C4-2B (cell line): ENCODE measurements at regions not wholly inside any gene's neighbourhood (a gene's known extent, or its start where the extent isn't known, plus 50 kb on each side); places are given as distances from the start of the nearest gene placed in this dataset.
A peak's percentile ranks its signal among the peaks of the same experiment; 100 is the strongest.
"Not testable (repeated sequence)": the region's sequence is repeated elsewhere in the genome, so short reads cannot be mapped to it uniquely, and the experiment has no call there.

Experiments
- H3K27ac ChIP-seq: fragments of 450-650 bp; 2 replicates; pipeline ENCODE4 v1.5.1; 2017
- ZFX ChIP-seq: fragments of 450-650 bp; IDR thresholded peaks from 2 replicates; pipeline ENCODE4 v1.6.1; 2017
- TF ChIP-seq, protein P1 (sequence below): fragments of 450-650 bp; conservative IDR thresholded peaks from 2 replicates; pipeline ENCODE4 v1.5.1; 2017; ENCODE audit warnings: mild to moderate bottlenecking

DNA sequence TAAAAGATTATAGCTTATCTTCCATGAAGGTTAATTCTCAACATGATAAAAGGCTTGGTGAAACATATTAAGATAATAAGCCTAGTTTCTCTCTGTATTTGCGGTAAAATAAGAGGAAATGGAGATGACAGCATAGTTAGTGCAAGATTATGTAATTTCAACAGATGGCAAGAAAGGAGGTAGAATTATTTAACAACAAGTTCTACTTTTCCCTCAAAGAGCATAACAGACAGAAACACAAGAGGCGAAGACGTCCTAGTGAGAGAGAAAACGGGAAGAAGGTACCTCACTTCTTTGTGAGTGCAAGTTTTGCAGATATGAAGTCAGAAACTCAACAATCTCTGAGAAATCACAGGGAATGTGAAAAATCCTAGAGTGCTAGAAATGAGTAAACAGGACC lies 144.8 kb upstream of the ADCY2 start:
- TF ChIP-seq, protein P1, sequence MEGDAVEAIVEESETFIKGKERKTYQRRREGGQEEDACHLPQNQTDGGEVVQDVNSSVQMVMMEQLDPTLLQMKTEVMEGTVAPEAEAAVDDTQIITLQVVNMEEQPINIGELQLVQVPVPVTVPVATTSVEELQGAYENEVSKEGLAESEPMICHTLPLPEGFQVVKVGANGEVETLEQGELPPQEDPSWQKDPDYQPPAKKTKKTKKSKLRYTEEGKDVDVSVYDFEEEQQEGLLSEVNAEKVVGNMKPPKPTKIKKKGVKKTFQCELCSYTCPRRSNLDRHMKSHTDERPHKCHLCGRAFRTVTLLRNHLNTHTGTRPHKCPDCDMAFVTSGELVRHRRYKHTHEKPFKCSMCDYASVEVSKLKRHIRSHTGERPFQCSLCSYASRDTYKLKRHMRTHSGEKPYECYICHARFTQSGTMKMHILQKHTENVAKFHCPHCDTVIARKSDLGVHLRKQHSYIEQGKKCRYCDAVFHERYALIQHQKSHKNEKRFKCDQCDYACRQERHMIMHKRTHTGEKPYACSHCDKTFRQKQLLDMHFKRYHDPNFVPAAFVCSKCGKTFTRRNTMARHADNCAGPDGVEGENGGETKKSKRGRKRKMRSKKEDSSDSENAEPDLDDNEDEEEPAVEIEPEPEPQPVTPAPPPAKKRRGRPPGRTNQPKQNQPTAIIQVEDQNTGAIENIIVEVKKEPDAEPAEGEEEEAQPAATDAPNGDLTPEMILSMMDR, result no peak
- no peak for TF ChIP-seq ZFX
- no peak overlapping the region for H3K27ac ChIP-seq

DNA sequence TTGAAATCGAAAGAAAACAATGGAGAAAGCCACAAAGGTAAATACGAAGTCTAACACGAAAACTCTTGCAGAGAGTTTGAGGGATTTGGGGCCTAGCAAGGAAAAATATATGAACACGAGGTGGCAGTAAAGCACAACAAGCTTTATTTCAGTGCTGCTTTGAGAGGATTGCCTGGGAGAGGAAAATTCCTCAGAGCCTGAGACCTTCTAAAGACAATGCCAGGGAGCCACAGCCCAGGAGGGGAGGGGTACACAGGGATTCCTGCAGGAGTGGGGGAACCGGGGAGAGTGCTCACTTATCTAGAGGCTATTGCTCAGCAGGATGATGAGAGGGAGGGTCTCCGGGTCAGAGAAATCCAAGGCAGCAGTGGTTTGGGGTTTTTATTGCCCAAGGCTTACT lies 134.9 kb upstream of the ADCY2 start:
- no peak overlapping the region for H3K27ac ChIP-seq

DNA sequence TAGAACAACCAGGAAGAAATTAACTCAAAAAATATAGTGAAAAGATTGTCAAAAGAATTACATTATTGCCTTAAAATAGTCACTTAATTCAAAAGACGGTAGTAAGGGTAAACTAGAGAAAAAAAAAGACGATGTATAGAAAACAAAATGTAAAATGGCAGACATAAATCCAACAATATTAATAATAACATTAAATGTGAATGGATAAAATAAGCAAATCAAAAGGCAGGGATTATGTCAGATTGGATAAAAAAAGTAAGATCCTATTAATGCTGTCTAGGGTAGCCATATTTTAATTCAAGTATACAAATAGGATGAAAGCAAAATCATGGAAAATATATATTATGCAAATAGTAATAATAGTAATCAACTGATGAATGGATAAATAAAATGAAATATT lies 134.0 kb upstream of the ADCY2 start:
- H3K27ac ChIP-seq, result no peak overlapping the region
- TF ChIP-seq ZFX, result no peak

More for the DNA sequence above, 134.9 kb upstream of the ADCY2 start:
- TF ChIP-seq, protein P1, result peak; percentile 79
- TF ChIP-seq ZFX, result no peak

DNA sequence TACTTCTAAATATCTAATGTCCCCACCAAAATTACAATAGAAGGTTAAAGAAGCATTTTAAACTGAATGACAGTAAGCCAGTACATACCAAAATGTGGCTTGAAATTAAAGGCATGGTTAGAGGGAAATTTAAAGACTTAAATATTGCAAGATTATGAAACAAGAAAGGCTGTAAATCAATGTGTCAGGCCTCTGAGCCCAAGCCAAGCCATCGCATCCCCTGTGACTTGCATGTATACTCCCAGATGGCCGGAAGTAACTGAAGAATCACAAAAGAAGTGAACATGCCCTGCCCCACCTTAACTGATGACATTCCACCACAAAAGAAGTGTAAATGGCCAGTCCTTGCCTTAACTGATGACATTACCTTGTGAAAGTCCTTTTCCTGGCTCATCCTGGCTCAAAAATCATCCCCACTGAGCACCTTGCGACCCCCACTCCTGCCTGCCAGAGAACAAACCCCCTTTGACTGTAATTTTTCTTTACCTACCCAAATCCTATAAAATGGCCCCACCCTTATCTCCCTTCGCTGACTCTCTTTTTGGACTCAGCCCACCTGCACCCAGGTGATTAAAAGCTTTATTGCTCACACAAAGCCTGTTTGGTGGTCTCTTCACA lies 132.4 kb upstream of the ADCY2 start:
- not testable (repeated sequence) for H3K27ac ChIP-seq

DNA sequence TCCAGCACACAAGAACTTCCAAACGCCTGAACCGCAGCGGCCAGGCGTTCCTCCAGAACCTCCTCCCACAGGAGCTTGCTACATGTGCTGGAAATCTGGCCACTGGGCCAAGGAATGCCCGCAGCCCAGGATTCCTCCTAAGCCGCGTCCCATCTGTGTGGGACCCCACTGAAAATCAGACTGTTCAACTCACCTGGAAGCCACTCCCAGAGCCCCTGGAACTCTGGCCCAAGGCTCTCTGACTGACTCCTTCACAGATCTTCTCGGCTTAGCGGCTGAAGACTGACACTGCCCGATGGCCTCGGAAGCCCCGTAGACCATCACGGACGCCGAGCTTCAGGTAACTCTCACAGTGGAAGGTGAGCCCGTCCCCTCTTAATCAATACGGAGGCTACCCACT lies 130.2 kb upstream of the ADCY2 start:
- not testable (repeated sequence) for H3K27ac ChIP-seq

DNA sequence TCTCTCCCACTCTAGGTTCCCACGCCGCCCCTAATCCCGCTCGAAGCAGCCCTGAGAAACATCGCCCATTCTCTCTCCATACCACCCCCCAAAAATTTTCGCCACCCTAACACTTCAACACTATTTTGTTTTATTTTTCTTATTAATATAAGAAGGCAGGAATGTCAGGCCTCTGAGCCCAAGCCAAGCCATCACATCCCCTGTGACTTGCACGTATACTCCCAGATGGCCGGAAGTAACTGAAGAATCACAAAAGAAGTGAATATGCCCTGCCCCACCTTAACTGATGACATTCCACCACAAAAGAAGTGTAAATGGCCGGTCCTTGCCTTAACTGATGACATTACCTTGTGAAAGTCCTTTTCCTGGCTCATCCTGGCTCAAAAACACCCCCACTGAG lies 127.2 kb upstream of the ADCY2 start:
- not testable (repeated sequence) for H3K27ac ChIP-seq

DNA sequence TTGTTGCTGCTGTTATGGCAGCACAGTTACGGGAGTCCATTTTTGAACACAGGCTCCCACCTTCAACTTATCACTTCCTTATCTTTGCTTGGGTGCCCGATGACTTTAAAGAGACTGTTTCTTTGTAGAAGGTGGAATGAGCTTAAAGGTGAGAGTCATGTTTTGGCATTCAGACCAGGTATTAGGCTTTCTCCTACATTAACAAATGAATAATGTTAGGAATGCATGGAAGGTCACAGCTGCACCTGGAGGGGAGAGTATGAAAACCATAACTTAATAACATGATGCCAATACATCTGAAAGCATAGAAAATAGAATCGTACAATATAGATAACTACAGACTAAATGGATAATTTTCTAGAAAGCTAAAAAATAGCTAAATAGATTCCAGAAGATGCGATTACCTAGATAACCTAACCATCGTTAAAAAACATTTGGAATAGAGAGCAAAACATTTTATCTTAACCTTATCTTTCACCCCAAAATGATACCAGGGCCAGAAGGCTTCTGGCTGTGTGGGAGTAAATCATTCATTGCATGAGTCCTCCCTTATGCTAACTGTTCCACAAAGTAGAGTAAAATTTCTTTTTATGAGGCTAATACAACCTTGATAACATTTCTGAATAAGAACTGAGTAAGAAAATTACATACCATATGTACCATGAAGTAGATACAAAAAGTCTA lies 126.2 kb upstream of the ADCY2 start:
- no peak overlapping the region for H3K27ac ChIP-seq
- no peak for TF ChIP-seq ZFX
- TF ChIP-seq, protein P1, result no peak

DNA sequence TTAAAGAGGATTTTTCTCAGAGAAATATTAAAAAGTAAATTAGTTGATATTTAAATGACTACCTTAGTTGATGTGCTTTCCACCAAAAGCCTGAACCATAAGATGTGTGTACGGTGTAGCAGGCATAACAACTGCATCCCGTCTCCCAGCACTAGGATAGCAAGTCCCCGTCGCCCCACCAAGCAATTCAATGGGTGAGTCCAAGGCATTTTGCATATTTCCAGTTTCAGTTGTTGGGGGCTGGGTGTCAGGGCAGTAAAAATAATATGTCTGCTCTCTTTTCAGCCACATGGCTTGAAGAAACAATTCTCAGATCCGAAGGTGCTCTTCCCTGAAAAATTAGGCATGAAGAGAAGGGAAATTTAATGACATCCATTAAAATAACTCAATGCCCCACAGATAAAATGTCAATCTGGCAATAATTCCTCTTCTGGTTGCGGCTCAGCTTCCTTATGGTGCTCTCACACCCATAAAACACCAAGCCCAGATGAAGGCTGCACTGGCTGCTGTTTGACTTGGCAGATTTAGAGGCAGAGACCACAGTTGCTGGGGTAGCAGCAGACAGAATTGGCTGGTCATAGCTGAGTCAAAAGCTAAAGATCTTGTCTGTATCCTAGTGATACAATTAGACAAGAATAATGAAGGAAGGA lies 124.4 kb upstream of the ADCY2 start:
- no peak overlapping the region for H3K27ac ChIP-seq
- TF ChIP-seq, protein P1, result no peak
- no peak for TF ChIP-seq ZFX

DNA sequence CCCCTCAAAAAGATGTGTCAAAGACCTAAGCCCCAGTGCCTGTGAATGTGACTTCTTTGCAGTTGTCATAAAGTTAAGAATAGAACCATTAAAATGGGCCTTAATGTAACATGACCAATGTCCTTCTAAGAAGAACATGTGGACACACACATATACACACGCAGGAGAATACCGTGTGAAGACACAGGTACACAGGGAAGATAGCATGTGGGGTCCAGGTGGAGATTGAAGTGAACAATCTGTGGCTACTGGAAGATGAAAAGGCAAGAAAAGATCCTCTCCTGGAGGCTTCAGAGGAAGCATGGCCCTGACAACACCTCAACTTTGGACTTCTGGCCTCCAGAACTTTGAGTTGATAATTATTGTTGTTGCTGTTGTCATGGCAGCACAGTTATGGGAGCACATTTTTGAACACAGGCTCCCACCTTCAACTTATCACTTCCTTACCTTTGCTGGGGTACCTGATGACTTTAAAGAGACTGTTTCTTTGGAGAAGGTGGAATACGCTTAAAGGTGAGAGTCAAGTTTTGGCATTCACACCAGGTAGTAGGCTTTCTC lies 123.5 kb upstream of the ADCY2 start:
- H3K27ac ChIP-seq, result no peak overlapping the region
- TF ChIP-seq ZFX, result no peak
- TF ChIP-seq, protein P1, result no peak
